T-helper 2 cell treated with Interferon-gamma antibody and Interleukin-4, amounts not matched to agents 100 ng/mL and 5 ng/mL, for 36 hours (primary cell): ENCODE measurements at regions not wholly inside any gene's neighbourhood (a gene's known extent, or its start where the extent isn't known, plus 50 kb on each side); places are given as distances from the start of the nearest gene placed in this dataset.

Source experiments
- intact Hi-C: fragments of 100-400 bp; cut with micrococcal nuclease; formaldehyde crosslinking; loops from one replicate; pipeline ENCODE4 v1.15.1; 2023

DNA sequence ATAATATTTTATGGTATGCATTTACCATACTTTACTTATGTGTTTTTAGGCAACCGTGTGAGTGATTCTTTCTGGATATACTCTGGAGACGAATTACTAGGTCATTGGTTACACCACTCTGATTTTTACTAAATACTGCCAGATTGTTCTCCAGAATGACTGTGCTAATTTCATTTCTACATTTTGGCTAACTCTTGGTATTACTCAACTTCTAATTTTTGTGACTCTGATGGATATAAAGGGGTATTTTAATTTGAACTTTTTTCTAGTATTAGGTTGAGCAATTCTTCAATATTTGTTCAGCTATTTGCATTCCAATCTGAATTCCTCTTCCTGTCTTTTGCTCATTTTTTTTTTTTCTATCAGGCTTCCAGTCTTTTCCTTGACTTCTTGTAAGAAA lies 223.6 kb downstream of the MDFIC start:
- intact Hi-C loops = no loop called here

DNA sequence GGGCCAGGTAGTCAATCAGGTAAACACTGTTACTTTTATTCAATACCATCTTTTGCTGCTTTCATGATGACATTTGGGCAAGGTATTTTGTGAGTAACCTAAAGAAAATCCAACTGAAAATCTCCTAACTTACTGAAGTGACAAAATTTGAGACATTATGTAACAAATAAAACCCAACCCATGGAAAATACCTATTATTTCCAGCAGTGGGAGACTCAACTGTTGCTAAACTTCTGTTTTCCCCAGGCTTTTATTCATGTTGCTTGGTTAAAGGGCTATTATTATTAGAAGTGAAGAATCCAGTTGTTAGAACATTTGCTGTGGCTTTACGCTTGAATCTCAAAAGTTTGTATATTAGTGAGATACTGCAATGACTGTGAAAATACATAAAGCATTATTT lies 215.9 kb downstream of the MDFIC start:
- intact Hi-C loops = loop anchor here (5.0 kb wide), 1 partner anchor 216 kb away; the partner anchor contains the start of gene MDFIC

DNA sequence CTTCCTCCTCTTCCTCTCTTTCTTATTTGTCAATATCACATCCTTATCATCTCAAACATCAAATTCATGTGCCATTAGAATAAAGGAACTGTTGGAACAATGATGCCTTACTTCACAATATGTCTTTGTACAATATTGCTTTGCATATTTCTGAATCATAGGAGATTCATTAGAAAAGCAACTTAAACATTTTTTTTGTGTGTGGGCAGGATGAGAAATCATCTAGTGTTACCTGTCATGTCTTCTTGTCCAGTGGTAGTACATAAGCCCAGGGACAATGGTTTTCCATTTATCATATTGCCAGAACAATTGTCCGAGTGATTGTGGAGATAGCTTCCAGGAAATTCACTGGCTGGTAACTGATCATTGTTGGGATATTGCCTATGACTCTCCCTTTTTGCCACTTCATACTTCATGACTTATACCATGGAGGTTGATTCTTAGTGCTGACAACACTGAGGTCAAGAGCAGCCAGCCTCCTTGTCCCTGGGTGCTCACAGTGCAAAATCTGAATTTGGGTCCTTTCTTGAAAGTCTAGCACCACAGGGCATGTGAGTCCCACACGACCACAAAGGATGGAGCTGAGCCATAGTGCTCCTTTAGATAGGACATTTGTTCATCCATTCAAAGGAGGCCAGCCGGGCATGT lies 215.0 kb downstream of the MDFIC start:
- intact Hi-C loops = loop anchor here (5.0 kb wide), 1 partner anchor 215 kb away; the partner anchor contains the start of gene MDFIC

DNA sequence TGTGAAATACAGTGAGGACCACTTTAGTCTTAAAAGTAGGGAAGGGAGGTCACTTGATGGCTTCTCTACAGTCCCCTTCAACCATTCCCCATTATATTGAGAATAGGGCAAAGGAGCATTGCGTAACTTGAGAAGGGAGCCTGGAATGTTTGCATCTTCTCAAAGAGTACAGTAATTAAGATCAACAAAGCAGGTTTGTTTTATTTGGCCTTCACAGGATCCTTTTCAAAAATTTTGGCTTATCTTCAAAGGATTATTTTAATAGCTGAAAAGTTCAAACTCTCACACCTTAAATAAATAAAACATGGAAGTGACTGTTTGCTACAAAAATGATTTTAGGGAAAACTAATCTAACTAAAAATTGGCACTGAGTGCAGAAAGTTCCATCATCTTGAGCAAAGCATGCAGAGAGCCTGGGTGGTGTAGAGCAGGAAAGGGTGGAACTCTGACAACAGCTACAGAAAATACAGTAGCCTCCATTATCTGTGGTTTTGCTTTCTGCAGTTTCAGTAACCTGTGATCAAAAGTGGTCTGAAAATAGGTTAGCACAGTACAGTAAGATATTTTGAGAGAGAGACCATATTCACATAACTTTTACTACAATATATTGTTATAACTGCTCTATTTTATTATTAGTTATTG lies 214.0 kb downstream of the MDFIC start:
- intact Hi-C loops = loop anchor here (5.0 kb wide), 1 partner anchor 214 kb away; the partner anchor contains the start of gene MDFIC

DNA sequence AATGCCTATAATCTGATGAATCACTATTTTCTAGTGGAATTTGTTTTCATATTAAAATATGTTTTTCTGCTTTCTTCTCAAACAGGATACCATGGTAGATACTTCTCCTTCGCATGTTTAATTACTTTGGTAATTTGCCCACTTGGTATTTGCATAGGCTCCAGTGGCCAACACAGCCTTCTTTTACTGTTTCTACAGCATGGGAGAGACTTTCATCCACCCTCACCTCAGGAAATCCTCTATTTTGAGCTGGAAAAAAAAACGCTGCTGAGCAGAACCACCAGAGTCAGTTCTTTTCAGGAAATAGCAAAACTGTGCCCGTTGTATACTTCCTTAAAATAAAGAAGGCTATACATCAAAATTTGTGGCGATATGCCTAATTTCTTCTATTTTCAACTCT lies 213.3 kb downstream of the MDFIC start:
- intact Hi-C loops = loop anchor here (5.0 kb wide), 1 partner anchor 213 kb away; the partner anchor contains the start of gene MDFIC

DNA sequence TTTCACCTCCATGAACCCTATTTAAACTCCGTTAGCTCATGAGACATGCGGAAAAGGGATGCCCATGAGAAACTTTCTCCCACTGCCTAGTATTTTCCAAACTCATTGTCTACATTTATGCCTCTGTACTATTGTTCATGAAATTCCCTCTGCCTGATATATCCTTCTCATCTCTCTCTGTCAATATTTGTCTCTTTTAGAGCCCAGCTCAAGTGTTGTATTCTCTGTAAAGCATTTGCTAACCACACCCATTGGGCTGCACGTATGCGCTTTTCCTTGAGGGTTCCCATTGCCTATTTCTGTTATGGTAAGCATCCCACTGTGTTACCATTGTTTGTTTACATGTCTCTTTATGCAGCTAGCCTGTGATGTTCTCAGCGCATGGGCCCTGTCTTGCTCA lies 211.4 kb downstream of the MDFIC start:
- intact Hi-C loops = no loop called here

DNA sequence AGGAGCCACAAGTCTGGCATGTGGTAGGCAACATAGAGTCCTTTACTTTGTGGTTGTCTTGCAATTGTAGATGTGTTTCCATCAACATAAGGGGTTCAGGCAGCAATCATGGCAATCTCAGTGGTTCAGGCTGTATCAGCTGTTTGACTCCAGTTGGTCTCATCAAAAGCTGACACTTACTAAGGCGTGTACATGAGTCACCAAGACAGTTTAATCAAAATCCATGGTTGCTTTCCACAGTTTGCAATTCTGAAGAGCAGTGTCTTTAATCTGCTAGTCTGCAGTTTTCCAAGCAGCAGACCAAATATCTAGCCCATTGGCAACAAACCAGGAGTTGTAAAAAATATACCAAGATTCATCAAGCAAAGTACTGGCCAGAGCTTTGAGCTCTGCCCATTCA lies 210.2 kb downstream of the MDFIC start:
- intact Hi-C loops = no loop called here

DNA sequence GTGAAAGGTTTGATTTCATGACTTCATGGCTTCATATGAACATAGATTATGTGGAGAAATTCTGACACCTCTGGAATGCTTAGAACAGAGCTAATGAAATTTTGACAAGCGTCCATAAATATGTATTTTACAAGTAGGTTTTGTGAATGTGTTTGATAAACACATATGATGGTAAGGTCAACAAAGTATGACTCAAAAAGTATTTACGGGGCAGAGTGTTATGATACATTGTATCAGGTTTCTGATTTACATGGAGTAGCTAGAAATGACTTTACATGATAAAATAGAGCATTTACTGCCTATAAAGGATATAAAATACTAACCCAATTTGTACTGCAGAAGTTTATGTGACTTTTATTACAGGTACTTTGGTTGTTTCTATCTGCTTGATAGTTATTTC lies 206.3 kb downstream of the MDFIC start:
- intact Hi-C loops = no loop called here

DNA sequence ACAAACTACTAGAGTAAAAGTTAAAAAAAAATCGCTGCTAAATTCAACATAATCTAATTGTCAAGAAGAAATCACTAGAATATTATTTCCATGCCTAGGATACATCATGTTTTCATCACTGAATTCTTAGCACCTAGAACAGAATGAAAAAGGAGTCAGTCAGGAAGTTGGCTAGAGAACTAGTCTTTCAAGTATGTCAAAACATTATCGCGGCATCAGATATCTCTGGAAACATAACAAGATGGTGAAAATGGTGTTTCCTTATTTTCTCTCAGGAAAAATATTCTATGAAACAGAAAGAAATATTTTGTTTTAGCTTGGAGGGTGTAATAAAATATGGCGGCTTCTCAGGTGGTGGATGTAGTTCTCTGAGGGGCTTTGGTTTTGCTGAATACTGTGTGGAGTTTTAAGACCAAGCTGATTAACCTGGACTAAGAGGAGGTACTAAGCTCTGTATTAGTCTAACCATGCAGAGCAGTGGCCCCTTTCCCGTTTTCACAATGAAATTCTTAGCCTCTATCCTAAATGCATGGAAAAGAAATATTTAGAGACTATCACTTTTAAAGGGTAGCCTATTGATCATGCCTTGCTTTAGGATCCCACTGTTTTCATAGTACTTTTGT lies 205.6 kb downstream of the MDFIC start:
- intact Hi-C loops = no loop called here

DNA sequence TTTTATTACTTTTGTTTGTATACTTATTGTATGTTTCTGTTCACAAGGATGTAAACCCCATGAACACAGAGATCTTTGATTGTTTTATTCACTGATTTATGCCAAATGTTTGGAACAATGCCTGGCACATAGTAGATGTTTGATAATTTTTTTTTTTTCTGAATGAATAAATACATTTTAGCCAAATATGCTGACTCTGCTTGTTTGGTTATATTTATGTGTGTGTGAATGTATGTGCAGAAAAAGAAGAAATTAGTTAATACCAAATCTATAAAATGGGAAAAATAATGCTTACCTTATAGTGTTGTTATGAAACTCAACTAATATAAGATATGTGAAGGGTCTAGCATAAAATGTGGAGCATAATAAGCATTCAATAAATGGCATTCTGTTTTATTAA lies 203.9 kb downstream of the MDFIC start:
- intact Hi-C loops = no loop called here

DNA sequence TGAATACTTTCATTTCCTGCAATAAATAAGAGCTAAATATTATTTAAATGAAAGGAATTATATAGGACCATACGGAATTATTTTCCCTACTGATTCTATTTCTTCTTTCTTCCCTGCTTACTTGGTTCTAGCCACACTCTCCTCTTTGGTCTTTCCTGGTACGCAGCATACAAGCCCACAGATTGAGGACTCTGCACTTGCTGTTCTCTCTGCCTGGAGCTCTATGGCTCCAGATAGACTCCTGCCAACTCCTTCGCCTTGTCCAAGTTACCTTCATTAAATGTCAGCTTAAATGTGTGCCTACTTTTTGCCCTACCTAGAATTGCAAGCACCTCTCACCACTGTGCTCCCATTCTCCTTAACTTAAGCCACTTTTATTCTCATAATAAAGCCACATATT lies 203.4 kb downstream of the MDFIC start:
- intact Hi-C loops = no loop called here

DNA sequence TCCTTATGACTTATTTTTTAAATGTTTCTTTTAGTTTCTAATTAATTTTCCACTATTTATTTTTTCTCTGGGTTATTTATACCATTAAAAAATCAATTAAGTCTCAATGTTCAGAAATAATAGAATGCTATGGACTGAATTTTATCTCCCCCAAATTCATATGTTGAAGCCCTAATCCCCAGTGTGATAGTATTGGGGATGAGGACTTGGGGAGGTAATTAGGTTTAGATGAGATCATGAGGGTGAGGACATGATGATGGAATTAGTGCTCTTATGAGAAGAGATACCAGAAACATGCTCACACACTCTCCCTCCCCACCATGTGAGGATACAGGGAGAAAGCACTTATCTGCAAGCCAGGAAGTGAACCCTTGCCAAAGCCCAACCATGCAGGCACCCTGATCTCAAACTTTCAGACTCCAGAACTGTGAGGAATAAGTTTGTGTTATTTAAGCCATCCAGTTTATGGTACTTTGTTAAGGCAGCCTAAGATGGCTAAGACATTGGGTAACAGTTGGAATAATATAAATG lies 202.6 kb downstream of the MDFIC start:
- intact Hi-C loops = loop anchor here (5.0 kb wide), 1 partner anchor 37 kb away; no protein-coding TSS in a partner anchor

DNA sequence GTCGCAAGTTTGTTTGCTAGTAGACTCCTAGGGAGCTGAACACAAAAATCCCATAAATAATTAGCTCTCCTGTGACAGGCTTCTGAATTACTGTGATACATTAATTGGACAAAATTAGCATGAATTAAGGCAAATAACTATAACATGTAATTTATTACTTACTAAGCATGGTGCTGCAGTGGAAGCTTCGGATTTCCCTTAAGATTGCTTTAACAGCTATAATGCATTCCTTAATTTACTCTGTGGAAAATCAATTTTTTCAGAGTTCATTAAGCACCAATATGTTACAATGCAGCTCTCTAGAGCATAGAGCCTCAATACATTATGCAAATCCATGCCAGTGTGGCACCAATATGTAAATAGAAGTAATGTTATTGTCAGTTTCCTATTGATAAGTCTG lies 201.5 kb downstream of the MDFIC start:
- intact Hi-C loops = loop anchor here (5.0 kb wide), 1 partner anchor 36 kb away; no protein-coding TSS in a partner anchor

DNA sequence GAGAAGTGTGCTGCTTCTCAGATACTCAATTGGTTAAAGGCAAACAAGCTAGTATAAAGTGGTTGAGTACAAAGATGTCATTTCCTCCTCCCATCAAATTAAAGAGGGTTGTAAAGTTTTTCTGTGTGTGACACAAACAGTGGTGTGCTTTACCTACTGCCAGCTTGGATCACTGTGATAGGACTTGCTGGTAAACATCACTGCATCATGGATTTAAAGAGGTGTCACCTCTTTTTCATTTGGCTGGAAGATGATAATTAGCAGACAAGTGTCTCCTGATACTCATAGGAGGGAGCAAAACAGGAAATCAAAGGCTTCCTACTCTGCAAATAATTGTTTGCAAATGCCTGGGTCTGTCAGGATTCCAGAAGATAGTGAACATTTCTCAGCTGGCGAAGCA lies 200.5 kb downstream of the MDFIC start:
- intact Hi-C loops = loop anchor here (5.0 kb wide), 1 partner anchor 35 kb away; no protein-coding TSS in a partner anchor

DNA sequence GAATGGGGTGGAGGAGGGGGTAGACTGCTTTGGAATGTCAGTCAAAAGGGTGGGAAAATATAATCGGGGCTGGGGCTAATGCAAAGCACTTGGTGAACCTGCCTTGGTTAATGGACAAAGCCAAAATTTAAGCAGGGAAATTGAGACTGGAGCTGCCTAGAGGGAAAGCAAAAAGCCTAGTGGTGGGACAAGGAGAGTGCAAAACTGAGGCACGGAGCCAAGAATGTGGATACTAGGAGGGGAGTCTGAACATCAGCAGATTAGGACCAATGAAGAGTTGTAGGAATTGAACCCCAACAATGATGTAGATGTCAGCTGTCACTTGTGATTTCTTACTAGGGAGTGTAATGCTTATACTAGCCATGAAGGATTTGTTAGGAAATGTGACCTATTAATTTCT lies 195.9 kb downstream of the MDFIC start:
- intact Hi-C loops = no loop called here

DNA sequence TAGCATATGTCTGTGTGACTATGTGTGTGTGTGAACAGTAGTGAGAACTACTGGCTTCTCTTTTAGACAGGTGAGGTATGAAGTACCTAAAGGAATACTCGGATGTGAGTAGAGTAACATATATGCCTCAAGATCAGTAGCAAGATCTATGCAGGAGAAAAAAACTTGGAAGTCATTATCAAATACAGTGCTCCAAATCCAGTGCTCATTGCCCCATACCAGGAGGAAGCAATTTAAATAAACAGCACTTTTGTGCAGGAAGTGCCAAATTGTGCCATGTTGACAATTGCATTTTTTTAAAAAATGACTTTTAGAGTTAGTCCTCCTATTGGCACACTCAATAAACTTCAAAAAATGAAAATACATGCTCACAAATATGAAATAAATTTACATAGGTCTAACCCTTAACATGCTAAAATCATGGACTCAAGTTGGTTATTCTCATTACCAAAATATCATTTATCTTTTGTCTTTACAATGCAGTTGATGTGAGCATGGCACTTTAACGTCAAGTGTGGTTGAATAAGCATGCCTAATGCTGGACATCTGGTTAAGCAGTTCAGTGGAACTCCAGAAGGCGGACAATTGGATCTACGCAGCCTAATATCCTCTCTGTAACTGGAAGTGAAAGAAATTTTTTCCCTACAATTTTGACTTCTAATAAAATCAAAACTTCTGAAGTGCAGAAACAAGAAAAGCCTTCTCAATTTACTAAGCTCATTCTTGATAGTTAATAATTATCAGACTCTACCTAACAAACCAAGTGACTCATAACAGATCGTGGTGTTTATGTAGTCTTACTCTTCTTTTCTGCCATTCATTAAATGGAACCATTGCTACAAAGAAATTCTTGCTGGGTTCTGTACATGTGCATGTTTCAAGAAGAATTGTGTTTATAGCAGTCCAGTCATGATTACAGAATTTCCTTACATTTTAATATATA lies 195.2 kb downstream of the MDFIC start:
- intact Hi-C loops = no loop called here

DNA sequence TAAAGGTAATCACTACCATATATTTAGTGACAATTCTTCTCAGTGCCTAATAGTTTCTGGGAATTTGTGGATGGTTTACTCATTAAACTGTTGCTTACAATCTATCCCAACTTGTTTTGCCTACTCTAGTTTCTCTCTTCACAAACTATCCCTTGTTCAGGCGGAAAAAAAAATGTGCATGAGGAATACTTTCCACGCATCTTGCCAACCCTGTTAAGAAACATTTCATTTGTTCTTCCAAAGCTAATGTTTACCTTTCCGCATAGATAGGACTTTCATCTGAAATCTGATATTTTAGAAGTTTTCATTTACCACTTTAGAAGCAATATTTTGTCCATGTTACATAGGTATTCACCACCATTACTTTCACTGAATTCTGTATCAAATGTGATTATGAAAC lies 191.9 kb downstream of the MDFIC start:
- intact Hi-C loops = no loop called here

DNA sequence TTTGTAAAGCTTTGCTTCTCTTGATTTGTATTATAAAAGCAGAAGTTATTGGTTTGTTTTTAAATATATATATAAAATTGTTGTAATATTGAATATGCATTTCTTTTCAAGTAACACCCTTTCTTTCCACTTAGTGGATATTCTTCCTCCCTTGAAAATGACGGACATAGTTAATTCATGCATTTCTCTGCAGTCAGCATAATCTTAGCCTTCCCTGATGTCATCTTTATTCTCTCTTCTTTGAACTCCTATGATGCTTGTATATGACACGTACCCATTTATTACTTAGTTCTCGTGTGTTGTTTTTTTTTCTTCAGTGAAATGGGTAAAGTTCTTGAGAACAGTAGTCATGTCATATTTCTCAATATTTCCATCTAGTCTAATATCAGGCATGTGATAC lies 191.2 kb downstream of the MDFIC start:
- intact Hi-C loops = no loop called here

DNA sequence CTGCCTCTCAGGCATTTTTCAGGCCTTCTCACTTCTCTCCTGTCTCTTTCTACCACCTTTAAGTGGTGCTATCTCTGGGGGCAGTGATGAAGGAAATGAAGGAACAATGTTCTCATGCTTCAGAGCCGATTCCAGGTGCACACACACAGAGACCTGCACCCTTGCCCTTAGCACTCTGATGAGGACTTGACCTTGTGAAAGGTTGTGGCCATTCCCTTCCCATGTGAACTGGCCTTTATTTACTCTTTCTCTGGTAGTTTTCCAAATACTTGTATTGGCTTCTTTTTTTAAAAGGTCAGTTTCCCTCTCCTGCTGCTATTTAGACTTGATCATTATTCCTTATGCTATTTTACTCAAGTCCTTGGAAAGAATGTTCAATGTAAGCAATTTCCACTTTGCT lies 188.6 kb downstream of the MDFIC start:
- intact Hi-C loops = no loop called here

DNA sequence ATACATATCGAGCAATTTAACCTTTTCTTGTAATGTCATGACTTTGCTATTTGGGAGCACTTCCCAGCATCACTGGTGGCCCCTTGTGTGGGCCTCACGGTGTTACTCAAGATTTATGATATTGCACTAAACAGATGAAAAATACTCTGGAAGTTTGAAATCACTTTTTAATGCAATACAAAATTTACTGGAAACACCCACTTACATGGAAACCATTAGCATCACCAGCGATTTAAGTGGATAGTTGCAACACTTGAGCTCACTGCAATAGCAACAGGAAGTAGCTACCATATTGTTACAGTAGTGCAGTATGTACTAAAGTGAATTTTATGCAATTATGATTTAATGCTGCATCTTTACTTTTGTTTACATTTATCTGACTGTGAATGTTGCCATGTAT lies 184.4 kb downstream of the MDFIC start:
- intact Hi-C loops = no loop called here

DNA sequence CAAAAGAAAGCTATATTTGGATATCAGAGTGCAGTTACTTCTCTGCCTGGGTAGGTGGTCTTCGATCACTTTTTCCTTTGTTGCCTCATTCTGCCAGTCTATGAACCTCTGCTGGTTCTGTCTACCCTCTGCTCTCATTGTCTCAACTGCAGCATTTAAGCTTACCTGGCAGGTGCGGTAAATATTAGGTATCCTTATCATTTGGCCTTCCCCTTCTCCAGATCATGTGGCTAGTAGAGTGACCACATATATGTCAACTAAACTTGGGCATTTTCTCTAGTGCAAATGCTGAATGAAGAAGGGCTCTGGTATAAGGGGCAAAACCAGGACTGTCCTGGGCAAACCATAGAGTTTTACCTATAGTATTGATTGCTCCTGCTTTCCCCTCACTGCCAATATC lies 180.8 kb downstream of the MDFIC start:
- intact Hi-C loops = no loop called here
